ENCODE measurements at regions not wholly inside any gene's neighbourhood (a gene's known extent, or its start where the extent isn't known, plus 50 kb on each side); places are given as distances from the start of the nearest gene placed in this dataset.
"Not testable (repeated sequence)": the region's sequence is repeated elsewhere in the genome, so short reads cannot be mapped to it uniquely, and the experiment has no call there.

- not testable (repeated sequence) for DNase-seq (ENCODE audit: low spot score)
Measured at GRCh38 chr14:59058776-59059175, 129.7 kb upstream of the DAAM1 start.

- DNase-seq (ENCODE audit: low spot score): no peak
Measured at GRCh38 chr14:59060841-59061240, 127.6 kb upstream of the DAAM1 start.

DNA sequence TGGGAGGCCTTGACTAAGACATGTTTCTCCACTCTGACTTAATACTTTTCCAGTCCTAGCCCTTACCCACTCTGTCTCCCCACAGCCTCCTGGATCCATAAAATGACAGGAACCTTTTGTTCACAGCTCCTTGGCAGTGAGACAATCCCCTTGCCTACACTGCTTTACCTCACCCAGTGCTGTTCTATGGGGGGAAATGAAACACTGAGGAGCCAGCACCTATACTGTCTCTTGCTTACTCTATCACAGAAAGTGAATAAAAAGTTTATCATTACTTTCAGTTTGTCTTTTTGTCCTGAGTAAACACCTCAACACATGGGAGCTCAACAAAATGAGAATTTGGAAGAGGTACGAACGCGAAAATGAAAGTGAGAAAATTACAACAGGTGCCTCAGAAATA, 127.2 kb upstream of the DAAM1 start:
- no peak for DNase-seq (ENCODE audit: low spot score)

DNA sequence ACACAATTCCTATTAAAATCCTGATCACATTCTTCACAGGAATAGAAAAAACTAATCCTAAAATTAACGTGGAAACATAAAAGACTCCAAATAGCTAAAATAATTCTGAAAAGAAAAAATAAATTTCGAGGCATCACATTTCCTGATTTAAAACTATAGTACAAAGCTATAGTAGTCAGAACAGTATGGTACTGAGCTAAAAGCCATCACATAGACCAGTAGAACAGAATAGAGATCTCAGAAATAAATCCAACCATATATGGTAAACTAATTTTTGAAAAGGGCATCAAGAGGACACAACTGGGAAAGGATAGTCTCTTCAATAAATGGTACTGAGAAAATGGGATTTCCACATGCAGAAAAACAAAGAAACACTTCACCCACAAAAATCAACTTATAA, 125.2 kb upstream of the DAAM1 start:
- DNase-seq (ENCODE audit: low spot score): no peak

DNA sequence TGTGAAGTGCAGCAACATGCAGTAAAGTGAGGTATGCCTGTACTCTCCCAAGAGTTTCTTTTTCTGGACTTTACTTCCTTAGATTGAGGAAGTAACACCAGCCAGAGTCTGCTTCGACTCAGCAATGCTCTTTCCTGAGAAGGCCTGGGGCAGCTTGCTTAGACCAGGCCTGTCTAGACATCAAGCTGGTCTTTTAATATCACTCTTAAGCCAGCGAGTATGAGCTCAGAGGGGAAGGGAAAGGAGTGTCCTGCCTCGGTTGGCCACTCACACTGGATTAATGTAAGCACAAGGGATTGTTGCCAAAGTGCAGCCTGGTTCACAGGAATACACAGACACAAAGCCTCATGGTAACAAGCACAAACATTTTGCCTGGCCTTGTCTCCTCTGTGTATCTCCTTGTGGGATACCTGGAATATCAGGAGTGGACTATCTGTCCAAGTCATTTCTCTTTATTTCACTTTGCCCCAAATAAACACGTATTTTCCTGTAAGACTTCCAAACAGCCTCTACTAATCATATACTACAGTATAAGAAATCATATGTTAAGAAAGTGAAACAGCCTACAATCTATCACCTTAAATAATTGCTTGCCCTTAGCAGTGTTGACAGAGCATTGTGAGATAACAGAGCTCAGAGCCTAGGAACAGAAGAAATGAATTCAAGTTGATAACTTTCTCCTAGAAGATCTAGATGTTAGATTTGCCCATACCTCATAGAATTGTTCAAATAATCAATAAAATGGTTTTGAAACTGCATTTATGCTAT, 121.2 kb upstream of the DAAM1 start:
- DNase-seq (ENCODE audit: low spot score): no peak

DNA sequence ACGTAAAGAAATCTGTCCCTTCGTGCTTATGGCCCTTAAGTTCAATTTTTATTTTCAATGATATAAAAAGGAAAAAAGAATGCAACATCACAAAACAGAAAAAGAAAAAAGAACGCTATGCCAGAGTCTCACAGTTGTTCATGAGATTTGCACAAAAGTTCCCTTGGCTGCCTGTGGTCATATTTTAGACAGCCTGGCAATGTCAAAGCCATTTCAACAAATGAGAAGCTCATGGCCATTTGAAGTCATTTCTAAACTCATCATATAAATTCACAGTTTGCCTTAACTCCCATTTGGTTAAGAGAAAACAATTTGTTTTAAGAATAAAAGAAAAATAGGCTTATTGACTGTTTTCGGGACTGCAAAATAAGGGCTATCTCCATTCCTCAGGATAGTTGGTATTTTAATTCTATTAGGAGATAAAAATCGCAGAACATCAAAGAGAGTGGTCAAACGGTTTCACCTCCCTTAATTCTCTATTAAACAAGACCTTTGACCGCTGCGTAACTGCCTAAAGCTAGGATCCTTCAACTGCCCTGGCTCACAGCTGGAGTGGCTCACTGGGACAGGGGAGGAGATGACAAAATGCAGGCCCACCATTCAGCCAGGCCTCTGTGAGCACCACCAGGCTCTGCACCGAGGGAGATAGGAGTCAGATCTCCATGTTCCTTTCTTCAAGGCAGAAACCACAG, 119.2 kb upstream of the DAAM1 start:
- DNase-seq (ENCODE audit: low spot score): no peak

DNA sequence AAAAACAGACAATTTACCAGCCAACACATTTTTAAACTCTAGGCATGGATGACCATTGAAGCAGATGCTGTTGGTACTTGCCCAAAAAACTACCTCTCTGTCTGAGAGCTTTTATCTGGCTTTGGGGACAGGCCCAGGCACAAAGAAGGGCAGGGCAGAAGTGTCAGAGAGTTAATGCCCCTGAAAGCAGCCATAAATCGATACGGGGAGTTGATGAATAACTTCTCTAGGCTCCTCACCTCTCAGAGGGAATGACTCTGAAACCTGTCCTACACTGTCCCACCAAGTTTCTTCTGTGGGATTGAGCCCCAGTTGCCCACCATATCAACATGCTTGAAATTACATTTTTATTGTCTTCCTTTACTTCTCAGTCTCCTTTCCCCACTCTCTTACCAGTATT, 113.0 kb upstream of the DAAM1 start:
- no peak for DNase-seq (ENCODE audit: low spot score)

DNA sequence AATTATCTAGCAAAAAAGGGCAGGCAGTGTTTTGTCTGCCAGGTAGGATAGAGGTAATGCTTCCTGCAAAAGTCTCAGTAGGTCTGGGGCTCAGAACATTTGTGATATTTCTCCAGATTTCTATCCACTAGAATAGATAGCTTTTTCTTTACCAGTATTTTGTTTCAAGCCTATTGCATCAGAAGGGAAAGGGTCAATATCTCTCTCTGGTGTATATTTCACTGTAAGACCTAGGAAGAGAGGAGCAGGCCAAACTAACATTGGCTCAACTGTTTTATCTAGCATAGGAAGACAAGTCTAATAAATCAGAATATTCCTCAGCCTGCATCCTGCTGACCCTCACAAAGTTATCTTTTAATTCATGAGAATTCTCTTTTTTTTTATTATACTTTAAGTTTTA, 106.7 kb upstream of the DAAM1 start:
- no peak for DNase-seq (ENCODE audit: low spot score)

- DNase-seq (ENCODE audit: low spot score): no peak
Measured at GRCh38 chr14:59085207-59085739, 103.2 kb upstream of the DAAM1 start.

- DNase-seq (ENCODE audit: low spot score): no peak
Measured at GRCh38 chr14:59086241-59086882, 102.1 kb upstream of the DAAM1 start.

GRCh38 chr14:59087240-59087639, 101.2 kb upstream of the DAAM1 start:
- no peak for DNase-seq (ENCODE audit: low spot score)

- no peak for DNase-seq (ENCODE audit: low spot score)
Measured at GRCh38 chr14:59087711-59088110, 100.8 kb upstream of the DAAM1 start.

GRCh38 chr14:59090572-59090971, 97.9 kb upstream of the DAAM1 start:
- no peak for DNase-seq (ENCODE audit: low spot score)

DNA sequence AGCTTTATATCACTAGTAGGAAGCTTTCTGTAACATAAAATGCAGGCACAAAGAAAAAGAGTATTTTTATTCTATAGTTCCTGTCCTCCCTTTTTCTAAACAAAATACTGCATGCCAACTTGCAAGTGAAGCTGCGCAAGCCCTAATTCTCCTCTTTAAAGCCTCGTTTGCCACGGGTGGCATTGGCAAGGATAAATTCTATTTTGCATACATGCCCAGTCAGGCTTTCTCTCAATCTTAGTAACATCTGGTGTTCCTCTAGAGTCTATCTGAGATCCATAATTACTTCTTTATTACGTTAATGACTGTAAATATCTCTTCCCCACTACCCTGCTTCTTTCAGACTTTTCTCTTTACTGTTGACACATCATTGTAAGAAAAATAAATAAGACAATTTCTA, 97.1 kb upstream of the DAAM1 start:
- DNase-seq (ENCODE audit: low spot score): no peak

GRCh38 chr14:59091976-59092375, 96.5 kb upstream of the DAAM1 start:
- no peak for DNase-seq (ENCODE audit: low spot score)

GRCh38 chr14:59093902-59094301, 94.6 kb upstream of the DAAM1 start:
- no peak for DNase-seq (ENCODE audit: low spot score)

GRCh38 chr14:59096303-59096702, 92.2 kb upstream of the DAAM1 start:
- no peak for DNase-seq (ENCODE audit: low spot score)

GRCh38 chr14:59097681-59098080, 90.8 kb upstream of the DAAM1 start:
- DNase-seq (ENCODE audit: low spot score): no peak

DNA sequence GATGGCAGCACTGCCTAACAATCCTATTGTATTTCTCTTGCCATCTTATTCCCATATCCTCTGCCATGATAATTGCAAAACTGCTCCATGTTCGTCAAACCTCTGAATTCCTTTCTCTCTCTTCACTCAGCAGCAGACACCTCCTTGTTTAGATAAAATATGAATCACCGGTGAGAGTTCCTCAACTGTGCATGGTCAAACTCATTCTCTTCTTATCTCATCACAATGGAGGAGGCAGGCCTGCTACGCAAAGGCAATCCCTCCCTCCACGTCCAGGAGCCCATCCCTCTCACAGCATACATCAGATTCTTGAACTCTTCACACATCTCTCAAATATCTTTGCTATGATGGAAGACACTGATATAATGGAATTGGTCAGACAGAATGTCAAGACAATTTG, 90.1 kb upstream of the DAAM1 start:
- no peak for DNase-seq (ENCODE audit: low spot score)

DNA sequence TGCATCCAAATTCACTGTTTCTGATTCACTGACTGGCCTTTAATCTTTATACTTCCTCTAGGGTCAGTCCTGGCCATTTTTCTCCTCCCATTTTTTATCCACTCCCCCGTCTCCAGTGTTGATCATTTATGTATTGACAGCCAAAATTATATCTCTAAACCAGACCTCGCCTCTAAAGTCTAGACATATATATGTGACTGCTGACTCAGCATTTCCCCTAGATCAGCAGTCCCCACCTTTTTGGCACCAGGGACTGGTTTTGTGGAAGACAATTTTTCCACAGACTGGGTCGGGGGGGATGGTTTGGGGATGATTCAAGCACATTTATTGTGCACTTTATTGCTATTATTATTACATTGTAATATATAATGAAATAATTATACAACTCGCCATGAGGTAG, 88.3 kb upstream of the DAAM1 start:
- DNase-seq (ENCODE audit: low spot score): no peak

DNA sequence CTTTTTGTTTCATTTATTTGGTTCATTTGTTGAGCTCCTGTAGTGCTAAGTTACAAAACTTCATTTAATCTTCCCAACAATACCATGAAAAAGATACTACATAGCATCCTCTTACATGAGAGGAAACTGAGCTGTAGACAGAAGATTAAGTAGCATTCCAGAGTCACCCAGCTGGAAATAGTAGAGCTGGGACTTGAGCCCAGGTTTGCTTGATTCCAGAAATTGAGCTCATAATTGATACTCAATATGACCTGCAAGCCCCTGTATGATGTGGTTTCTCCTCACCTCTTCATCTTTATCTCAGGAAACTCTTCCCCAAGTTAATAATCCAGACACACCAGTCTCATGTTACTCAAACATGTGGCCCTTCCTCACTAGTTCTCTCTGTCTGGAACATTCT, 87.0 kb upstream of the DAAM1 start:
- DNase-seq (ENCODE audit: low spot score): no peak

GRCh38 chr14:59103396-59103795, 85.1 kb upstream of the DAAM1 start:
- no peak for DNase-seq (ENCODE audit: low spot score)

DNA sequence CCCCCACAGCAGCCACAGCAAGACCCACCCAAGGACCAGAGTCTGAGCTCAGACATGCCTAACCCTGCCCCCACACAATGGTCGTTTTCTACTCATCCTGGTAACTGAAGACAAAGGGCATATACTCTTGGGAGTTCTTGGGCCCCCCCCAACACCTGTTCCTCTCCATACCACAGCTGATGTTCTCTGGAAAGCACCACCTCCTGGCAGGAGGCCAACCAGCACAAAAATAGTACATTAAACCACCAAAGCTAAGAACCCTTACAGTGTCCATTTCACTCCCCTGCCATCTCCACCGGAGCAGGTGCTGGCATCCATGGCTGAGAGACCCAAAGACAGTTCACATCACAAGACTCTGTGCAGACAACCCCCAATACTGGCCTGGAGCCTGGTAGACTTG, 80.6 kb upstream of the DAAM1 start:
- DNase-seq (ENCODE audit: low spot score): no peak

All from left forelimb (tissue), 1 donor.